WTC11 (cell line): ENCODE measurements at regions not wholly inside any gene's neighbourhood (a gene's known extent, or its start where the extent isn't known, plus 50 kb on each side); places are given as distances from the start of the nearest gene placed in this dataset.

ENCODE experiments used
- ATAC-seq: fragments of 200-7000 bp; cut with Tn5 transposase; 2 replicates; pipeline ENCODE4 v1.10.0; 2021; ENCODE audit warnings: mild to moderate bottlenecking, moderate library complexity
- CTCF ChIA-PET: fragments of 300-600 bp; sonication (Branson Sonifier 250); formaldehyde crosslinking; loops from one replicate; lab custom pipeline; 2021; ENCODE audit warnings: antibody characterized with exemption; lab: Charles Lee
- POLR2A ChIA-PET: fragments of 350-600 bp; sonication (Branson Sonifier 250); formaldehyde crosslinking; loops from one replicate; lab custom pipeline; 2021; ENCODE audit warnings: antibody characterized with exemption; lab: Charles Lee
- DNase-seq: peaks from one replicate; pipeline ENCODE4 v3.0.0; 2021; ENCODE audit warnings: low spot score
- H3K27ac Mint-ChIP-seq: 2 replicates; pipeline ENCODE4 v1.8.0; 2021; ENCODE audit warnings: mixed read lengths
- H3K27me3 Mint-ChIP-seq: 2 replicates; pipeline ENCODE4 v1.8.0; 2021; ENCODE audit warnings: low read depth, mild to moderate bottlenecking, moderate library complexity, mixed read lengths
- H3K36me3 Mint-ChIP-seq: 2 replicates; pipeline ENCODE4 v1.8.0; 2021; ENCODE audit warnings: mixed read lengths
- H3K4me1 Mint-ChIP-seq: 2 replicates; pipeline ENCODE4 v1.8.0; 2022; ENCODE audit warnings: mixed read lengths
- H3K4me3 Mint-ChIP-seq: 2 replicates; pipeline ENCODE4 v1.8.0; 2021; ENCODE audit warnings: mild to moderate bottlenecking, moderate library complexity, mixed read lengths
- H3K9me3 Mint-ChIP-seq: 2 replicates; pipeline ENCODE4 v1.8.0; 2021; ENCODE audit warnings: mixed read lengths
- ETV6 ChIP-seq: sonication (generic); formaldehyde crosslinking; IDR thresholded peaks from 2 replicates; pipeline ENCODE4 v1.8.1; 2022; ENCODE audit warnings: mild to moderate bottlenecking, missing genetic modification reagents
- GRHL2 ChIP-seq: fragments of 250-450 bp; sonication (Bioruptor Pico); IDR thresholded peaks from 2 replicates; pipeline ENCODE4 v1.8.0; 2022; ENCODE audit warnings: mild to moderate bottlenecking, moderate library complexity; ENCODE audit not compliant: insufficient replicate concordance, severe bottlenecking
- JAZF1 ChIP-seq: fragments of 250-450 bp; sonication (Bioruptor Pico); IDR thresholded peaks from 2 replicates; pipeline ENCODE4 v1.9.0; 2021; ENCODE audit warnings: moderate library complexity, mild to moderate bottlenecking, inconsistent platforms
- MXD4 ChIP-seq: fragments of 250-450 bp; sonication (Bioruptor Pico); IDR thresholded peaks from 2 replicates; pipeline ENCODE4 v1.8.0; 2021; ENCODE audit warnings: mild to moderate bottlenecking, moderate library complexity, borderline replicate concordance
- NFYB ChIP-seq: sonication (generic); formaldehyde crosslinking; conservative IDR thresholded peaks from 2 replicates; pipeline ENCODE4 v1.8.0; 2022; ENCODE audit warnings: low read depth, missing genetic modification reagents
- SMAD4 ChIP-seq: sonication (generic); formaldehyde crosslinking; IDR thresholded peaks from 2 replicates; pipeline ENCODE4 v1.8.0; 2022; ENCODE audit warnings: mild to moderate bottlenecking, missing genetic modification reagents
- SP1 ChIP-seq: sonication (generic); formaldehyde crosslinking; conservative IDR thresholded peaks from 2 replicates; pipeline ENCODE4 v1.8.1; 2022; ENCODE audit warnings: missing genetic modification reagents
- TEAD1 ChIP-seq: sonication (generic); formaldehyde crosslinking; IDR thresholded peaks from 2 replicates; pipeline ENCODE4 v1.8.0; 2022; ENCODE audit warnings: mild to moderate bottlenecking, missing genetic modification reagents
- ZNF423 ChIP-seq: fragments of 250-450 bp; sonication (Bioruptor Pico); IDR thresholded peaks from 2 replicates; pipeline ENCODE4 v2.1.2; 2022; ENCODE audit warnings: mild to moderate bottlenecking, moderate library complexity
- TF ChIP-seq, protein P1 (sequence below): sonication (generic); formaldehyde crosslinking; IDR thresholded peaks from 2 replicates; pipeline ENCODE4 v1.8.0; 2022; ENCODE audit warnings: mild to moderate bottlenecking, missing genetic modification reagents
- TF ChIP-seq, protein P2 (sequence below): fragments of 200-600 bp; IDR thresholded peaks from 2 replicates; pipeline ENCODE4 v1.8.0; 2022; ENCODE audit warnings: antibody characterized with exemption
- TF ChIP-seq, protein P3 (sequence below): sonication (generic); formaldehyde crosslinking; IDR thresholded peaks from 2 replicates; pipeline ENCODE4 v1.8.1; 2022; ENCODE audit warnings: mild to moderate bottlenecking, missing genetic modification reagents, moderate library complexity, borderline replicate concordance
- TF ChIP-seq, protein P4 (sequence below): sonication (generic); formaldehyde crosslinking; IDR thresholded peaks from 2 replicates; pipeline ENCODE4 v1.8.1; 2022; ENCODE audit warnings: mild to moderate bottlenecking, moderate library complexity, missing genetic modification reagents
- TF ChIP-seq, protein P5 (sequence below): fragments of 250-450 bp; sonication (Bioruptor Pico); IDR thresholded peaks from 2 replicates; pipeline ENCODE4 v1.9.0; 2021; ENCODE audit warnings: mild to moderate bottlenecking, borderline replicate concordance

DNA sequence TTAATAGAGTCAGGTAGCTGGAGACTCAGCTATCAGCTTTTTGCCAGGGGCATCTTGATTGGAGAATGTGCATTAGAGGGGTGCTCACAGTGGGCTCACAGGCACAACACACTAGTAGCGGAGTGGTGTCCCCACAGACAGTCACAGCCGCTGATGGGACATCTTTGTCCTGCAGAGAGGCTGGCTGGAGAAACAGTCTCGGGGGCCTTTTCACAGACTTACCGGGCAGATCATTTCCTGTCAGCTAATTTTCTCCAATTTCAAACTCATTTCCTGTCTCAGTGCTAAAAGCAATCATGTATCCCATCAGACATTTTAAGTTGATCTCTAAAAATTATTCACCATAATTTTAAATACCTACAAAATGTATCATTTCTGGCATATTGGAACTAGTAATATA is 562.6 kb downstream of the DCDC2C start (continued):
- TF ChIP-seq, protein P1, sequence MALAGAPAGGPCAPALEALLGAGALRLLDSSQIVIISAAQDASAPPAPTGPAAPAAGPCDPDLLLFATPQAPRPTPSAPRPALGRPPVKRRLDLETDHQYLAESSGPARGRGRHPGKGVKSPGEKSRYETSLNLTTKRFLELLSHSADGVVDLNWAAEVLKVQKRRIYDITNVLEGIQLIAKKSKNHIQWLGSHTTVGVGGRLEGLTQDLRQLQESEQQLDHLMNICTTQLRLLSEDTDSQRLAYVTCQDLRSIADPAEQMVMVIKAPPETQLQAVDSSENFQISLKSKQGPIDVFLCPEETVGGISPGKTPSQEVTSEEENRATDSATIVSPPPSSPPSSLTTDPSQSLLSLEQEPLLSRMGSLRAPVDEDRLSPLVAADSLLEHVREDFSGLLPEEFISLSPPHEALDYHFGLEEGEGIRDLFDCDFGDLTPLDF, result no peak
- TF ChIP-seq ZNF423 (CRISPR knock-in tag) (no peak), NFYB (CRISPR knock-in tag) (no peak), JAZF1 (CRISPR knock-in tag) (no peak)
- TF ChIP-seq, protein P2, sequence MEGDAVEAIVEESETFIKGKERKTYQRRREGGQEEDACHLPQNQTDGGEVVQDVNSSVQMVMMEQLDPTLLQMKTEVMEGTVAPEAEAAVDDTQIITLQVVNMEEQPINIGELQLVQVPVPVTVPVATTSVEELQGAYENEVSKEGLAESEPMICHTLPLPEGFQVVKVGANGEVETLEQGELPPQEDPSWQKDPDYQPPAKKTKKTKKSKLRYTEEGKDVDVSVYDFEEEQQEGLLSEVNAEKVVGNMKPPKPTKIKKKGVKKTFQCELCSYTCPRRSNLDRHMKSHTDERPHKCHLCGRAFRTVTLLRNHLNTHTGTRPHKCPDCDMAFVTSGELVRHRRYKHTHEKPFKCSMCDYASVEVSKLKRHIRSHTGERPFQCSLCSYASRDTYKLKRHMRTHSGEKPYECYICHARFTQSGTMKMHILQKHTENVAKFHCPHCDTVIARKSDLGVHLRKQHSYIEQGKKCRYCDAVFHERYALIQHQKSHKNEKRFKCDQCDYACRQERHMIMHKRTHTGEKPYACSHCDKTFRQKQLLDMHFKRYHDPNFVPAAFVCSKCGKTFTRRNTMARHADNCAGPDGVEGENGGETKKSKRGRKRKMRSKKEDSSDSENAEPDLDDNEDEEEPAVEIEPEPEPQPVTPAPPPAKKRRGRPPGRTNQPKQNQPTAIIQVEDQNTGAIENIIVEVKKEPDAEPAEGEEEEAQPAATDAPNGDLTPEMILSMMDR, result no peak
- TF ChIP-seq, protein P3, sequence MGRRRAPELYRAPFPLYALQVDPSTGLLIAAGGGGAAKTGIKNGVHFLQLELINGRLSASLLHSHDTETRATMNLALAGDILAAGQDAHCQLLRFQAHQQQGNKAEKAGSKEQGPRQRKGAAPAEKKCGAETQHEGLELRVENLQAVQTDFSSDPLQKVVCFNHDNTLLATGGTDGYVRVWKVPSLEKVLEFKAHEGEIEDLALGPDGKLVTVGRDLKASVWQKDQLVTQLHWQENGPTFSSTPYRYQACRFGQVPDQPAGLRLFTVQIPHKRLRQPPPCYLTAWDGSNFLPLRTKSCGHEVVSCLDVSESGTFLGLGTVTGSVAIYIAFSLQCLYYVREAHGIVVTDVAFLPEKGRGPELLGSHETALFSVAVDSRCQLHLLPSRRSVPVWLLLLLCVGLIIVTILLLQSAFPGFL, result no peak

DNA sequence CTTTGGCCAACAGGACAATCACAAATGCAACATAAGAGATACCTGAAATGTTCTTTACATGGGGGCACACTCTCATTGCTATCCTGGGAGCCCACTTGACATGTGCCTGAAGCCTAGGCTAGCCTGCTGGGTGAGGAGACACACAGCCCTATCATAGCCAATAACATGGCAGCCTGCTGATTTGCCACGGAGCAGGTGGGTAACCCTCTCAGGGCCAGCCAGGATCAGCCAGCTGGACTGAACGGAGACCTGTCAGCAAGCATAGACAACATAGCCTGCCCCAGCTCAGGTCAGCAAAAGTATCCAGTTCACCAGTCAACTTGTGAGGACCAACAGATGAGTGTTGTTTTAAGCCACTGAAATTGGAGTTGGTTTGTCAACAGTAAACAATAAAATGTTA is 566.5 kb downstream of the DCDC2C start:
- POLR2A ChIA-PET, result no interaction called here
- no peak for DNase-seq

DNA sequence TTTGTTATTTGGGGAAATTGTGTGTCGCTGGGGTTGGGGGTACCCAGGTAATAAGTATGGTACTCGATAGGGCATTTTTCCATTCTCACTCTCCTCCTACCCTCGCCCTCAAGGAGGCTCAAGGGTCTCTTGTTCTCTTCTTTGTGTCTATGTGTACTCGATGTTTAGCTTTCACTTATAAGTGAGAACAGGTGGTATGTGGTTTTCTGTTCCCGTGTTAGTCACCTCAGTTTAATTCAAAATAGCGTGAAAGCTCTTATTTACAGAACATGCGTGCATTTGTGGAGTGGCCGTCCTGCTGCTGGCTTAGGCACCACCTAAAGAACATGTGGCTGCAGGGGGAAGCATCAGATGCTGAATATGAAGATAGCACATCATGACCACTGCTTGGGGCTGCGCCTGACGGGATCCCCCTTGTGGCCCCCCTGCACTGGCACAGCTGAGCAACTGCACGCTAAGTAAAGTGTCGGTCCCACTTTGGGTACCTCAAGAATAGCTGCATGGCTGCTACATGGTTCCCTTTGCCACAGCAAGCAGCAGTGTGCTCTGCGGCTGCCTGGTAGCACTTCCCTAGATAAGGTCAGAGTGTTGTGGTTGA is 569.0 kb downstream of the DCDC2C start:
- TF ChIP-seq SMAD4 (CRISPR knock-in tag) (no peak), SP1 (CRISPR knock-in tag) (no peak), MXD4 (CRISPR knock-in tag) (no peak)
- TF ChIP-seq, protein P4, sequence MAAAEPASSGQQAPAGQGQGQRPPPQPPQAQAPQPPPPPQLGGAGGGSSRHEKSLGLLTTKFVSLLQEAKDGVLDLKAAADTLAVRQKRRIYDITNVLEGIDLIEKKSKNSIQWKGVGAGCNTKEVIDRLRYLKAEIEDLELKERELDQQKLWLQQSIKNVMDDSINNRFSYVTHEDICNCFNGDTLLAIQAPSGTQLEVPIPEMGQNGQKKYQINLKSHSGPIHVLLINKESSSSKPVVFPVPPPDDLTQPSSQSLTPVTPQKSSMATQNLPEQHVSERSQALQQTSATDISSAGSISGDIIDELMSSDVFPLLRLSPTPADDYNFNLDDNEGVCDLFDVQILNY (CRISPR knock-in tag), result no peak
- TF ChIP-seq, protein P5, sequence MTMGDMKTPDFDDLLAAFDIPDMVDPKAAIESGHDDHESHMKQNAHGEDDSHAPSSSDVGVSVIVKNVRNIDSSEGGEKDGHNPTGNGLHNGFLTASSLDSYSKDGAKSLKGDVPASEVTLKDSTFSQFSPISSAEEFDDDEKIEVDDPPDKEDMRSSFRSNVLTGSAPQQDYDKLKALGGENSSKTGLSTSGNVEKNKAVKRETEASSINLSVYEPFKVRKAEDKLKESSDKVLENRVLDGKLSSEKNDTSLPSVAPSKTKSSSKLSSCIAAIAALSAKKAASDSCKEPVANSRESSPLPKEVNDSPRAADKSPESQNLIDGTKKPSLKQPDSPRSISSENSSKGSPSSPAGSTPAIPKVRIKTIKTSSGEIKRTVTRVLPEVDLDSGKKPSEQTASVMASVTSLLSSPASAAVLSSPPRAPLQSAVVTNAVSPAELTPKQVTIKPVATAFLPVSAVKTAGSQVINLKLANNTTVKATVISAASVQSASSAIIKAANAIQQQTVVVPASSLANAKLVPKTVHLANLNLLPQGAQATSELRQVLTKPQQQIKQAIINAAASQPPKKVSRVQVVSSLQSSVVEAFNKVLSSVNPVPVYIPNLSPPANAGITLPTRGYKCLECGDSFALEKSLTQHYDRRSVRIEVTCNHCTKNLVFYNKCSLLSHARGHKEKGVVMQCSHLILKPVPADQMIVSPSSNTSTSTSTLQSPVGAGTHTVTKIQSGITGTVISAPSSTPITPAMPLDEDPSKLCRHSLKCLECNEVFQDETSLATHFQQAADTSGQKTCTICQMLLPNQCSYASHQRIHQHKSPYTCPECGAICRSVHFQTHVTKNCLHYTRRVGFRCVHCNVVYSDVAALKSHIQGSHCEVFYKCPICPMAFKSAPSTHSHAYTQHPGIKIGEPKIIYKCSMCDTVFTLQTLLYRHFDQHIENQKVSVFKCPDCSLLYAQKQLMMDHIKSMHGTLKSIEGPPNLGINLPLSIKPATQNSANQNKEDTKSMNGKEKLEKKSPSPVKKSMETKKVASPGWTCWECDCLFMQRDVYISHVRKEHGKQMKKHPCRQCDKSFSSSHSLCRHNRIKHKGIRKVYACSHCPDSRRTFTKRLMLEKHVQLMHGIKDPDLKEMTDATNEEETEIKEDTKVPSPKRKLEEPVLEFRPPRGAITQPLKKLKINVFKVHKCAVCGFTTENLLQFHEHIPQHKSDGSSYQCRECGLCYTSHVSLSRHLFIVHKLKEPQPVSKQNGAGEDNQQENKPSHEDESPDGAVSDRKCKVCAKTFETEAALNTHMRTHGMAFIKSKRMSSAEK (CRISPR knock-in tag), result no peak
- TF ChIP-seq, all 79 proteins: peak for 0
- H3K27ac Mint-ChIP-seq, result no peak overlapping the region

More for the DNA sequence above, 566.5 kb downstream of the DCDC2C start:
- no peak for ATAC-seq
- H3K9me3 Mint-ChIP-seq, result peaks cover 57% of the 10 kb centered on the region
- no peaks in the 10 kb centered on the region for H3K4me1 Mint-ChIP-seq
- peaks cover 37% of the 10 kb centered on the region for H3K36me3 Mint-ChIP-seq
- H3K27me3 Mint-ChIP-seq, result peaks cover 2% of the 10 kb centered on the region; the same call in 1 of the 2 replicates
- TF ChIP-seq GRHL2 (CRISPR knock-in tag) (no peak), ETV6 (CRISPR knock-in tag) (no peak), TEAD1 (CRISPR knock-in tag) (no peak)
- no peak overlapping the region for H3K27ac Mint-ChIP-seq
- H3K4me3 Mint-ChIP-seq, result no peak overlapping the region
- CTCF ChIA-PET, result no interaction called here

More for the DNA sequence above, 569.0 kb downstream of the DCDC2C start:
- Mint-ChIP-seq H3K36me3 (peaks cover 46% of the 10 kb centered on the region), H3K9me3 (peaks cover 55% of the 10 kb centered on the region), H3K27me3 (peaks cover 4% of the 10 kb centered on the region), H3K4me1 (no peaks in the 10 kb centered on the region), H3K4me3 (no peak overlapping the region)
- CTCF ChIA-PET, result no interaction called here
- no peak for DNase-seq
- POLR2A ChIA-PET, result no interaction called here
- no peak for ATAC-seq
